Occipital lobe (tissue), 1 donor: ENCODE measurements at regions not wholly inside any gene's neighbourhood (a gene's known extent, or its start where the extent isn't known, plus 50 kb on each side); places are given as distances from the start of the nearest gene placed in this dataset.
"Not testable (repeated sequence)": the region's sequence is repeated elsewhere in the genome, so short reads cannot be mapped to it uniquely, and the experiment has no call there.

Experiments
- DNase-seq: peaks from one replicate; lab custom pipeline; 2025; lab: John Stamatoyannopoulos, UW

DNA sequence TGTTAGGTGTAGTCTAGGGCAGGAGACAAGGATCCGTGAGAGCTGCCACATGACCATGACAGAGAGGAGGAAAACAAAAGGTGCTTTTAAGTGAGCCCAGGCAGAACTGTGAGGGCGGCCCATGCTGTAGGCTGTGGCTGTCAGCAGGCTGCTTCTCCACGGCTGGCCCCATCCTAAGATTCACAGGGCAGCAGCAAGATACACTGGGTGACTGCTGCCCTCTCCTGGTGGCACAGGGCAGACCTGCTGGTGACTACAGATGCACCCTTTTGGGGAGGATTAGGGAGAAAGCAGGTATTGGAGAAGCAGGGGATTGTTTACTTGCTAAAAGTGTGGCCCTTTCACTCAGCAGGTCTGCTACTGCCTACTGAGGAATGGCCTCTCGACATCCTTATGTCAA is 112.2 kb upstream of the CCZ1B start:
- DNase-seq = not testable (repeated sequence)

DNA sequence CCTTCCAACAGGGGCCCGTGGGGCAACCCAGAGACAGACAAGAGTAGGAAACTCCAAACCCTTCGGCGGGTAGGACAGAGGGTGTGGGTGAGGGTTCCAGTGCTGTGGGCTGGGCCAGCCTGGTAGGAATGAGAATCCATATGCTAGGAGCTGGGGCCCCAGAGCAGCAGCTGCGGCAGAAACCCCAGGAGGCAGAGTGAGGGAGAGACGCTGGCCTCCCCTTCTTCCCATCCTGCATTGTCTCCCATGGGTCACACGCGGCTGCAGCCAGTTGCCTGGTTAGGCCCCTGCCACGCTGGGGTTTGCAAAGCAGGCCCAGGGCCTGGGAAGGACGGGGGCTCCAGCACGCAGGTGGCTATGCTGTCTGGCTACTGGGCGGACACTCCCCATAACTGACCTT is 113.1 kb upstream of the CCZ1B start:
- not testable (repeated sequence) for DNase-seq

DNA sequence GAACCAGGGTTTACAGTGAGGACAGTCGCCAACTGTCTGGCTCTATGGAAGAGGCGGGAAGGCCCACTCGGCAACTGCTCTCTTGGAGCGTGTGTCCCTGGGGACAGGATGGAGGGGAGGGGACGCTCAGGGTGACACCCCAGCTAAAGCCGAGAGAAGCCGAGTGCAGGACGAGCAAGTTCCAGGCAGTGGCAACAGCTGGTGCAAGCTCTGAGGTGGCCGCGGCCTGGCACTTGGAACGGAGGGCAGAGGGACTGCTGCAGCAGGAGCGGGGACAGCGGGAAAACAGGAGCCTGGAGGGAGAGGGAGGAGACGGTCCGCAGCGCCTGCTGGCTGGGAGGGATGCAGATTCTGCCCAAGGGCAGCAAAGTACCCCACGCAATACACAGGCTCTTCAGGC is 113.8 kb upstream of the CCZ1B start:
- DNase-seq = not testable (repeated sequence)

DNA sequence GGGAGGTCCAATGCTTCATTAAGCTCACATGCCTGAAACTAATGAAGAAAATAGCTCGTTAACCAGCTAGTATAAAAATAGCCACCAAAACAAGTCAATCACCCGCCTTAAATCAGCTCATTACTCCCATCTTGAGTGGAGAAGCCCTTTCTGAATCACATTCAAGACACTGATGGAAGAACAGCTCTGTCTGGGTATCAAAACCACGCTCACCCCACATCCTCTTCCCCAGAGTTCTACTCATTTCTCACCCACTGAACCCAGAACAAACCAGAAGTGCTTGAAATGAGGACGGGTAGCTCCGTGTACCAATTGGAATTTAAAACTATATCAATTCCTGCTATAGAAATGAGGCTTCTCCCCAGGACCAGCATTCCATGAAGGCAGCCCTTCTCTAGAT is 120.8 kb upstream of the CCZ1B start:
- DNase-seq = not testable (repeated sequence)

DNA sequence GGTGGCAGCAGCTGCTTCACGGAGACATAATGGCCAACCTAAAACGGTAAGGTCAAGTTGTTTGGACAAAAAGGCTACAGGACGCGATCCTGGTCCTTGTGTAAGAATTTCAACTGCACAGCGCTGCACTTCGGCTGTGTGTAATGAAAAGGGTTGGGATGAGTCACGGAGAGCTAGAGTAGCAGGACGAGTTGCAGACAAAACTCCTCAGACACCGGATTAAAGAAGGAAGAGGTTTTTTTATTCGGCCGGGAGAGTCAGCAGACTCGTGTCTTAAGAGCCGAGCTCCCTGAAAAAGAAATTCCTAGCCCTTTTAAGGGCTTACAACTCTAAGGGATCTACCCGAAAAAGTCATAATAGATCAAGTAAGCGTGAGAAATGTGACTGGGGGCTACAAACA is 124.2 kb upstream of the CCZ1B start:
- DNase-seq = not testable (repeated sequence)

DNA sequence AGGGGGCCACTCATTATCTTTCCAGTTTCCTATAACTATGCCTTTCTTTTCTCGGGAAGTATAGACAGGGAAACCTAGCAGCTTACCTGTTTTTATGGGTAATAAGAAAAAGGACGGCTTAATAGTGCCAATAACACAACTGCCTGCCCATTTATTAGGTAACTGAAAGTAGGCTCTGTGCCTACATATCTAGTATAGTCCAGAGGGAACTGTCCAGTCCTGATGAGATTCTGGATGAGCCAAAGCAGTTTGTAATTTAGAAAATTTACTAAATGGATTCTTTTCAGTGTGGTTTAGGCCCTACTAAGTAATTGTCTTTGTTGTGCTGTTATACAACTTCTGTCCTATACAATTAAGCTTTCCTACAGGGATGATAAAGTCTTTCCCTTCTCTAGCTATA is 125.5 kb upstream of the CCZ1B start:
- DNase-seq = not testable (repeated sequence)

DNA sequence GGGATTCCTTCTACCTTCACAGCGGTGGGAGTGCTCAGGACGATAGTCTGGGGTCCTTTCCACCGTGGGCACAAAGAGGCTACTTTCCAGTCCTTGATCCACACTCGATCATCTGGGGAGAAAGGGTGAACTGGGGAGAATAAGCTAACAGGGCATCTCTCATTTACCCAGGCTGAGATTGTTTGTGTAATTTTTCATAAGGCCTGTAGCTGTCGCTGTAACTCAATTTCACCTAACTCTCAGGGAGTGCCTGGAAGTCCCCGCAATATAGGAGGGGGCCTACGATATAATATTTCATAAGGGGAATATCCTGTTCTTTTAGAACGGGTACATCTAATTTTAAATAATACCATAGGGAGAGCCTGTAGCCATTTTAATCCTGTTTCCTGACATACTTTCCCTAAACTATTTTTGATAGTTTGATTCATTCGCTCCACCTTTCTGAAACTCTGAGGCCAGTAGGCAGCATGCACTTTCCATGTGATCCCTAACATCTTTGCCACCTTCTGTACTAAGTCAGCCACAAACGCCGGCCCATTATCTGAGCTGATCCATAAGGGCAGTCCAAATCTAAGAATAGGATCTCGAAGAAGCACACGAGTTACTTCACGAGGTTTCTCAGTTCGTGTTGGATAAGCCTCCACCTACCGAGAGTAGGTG is 127.2 kb upstream of the CCZ1B start:
- not testable (repeated sequence) for DNase-seq

DNA sequence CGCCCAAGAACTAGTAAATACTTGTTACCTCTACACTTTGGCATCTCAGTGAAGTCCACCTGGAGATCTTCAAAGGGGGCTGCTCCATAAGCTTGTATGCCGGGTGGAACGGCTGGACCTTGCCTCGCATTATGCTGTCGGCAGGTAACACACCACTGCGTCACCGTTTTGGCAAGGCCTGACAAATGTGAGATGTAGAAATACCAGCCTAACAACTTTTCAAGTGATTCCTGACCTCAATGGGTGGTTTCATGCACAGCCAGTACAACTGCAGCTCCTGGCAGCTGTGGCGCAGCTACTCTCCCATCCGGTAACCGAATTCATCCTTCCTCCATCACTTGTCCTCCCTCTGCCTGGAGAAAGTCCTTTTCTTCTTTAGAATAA is 127.7 kb upstream of the CCZ1B start:
- not testable (repeated sequence) for DNase-seq

DNA sequence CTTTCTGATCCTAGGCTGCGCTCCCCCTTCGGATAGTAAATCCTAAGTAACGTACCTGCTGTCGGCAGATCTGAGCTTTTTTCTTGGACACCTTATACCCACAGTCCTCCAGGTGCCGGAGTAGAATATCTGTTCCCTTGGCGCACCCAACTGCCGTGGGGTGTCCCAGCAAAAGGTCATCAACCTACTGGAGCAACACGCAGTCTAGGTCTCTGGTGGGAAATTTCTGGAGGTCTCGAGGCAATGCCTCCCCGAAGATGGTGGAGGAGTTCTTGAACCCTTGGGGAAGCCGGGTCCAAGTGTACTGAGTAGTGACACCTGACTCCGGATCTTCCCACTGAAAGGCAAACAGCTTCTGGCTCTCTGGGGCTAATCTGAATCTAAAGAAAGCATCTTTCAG is 129.3 kb upstream of the CCZ1B start:
- DNase-seq = not testable (repeated sequence)

DNA sequence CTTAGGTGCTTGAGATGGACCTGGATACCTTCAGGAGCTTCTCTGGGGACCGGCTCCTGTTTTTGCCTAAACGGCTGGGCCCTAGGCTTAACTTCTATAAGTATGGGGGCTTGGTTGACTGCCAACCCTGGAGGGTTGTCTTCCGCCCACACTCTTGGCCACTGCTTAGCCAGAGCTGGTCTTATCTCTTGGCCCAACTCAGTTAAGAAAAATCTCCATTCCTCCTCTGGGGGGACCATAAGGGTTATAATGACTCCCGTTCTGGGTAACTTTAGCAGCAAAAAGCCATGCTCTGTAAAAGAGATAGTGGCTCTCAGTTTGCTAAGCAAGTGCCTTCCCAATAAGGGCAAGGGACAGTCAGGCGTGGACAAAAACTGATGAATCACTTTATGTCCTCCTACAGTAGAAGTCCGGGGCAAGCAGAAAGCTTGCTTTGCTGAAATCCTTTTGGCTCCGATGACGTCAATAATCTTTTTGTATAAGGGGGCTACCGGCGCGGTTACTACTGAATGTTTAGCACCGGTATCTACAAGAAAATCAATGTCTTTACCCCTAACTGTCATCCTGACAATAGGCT is 130.0 kb upstream of the CCZ1B start:
- DNase-seq = not testable (repeated sequence)

DNA sequence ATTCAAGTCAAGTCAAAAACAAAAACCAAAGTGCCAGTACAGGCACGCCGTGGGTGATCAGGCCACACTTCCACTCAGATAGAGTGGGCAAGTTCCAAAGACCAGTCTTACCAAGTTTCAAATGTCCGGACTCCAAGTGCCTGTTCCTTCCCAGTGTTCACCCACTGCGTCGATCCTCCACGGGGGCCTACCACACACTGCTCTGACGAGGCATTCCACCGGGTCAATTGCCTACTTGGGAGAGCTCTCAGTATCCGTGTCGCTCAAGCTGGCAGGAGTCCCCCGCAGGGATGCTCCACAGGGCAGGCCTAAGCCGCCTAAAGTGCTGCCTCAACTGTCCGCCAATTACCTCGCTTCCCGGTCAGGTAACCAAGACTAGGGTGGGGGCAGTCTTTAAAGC is 132.3 kb upstream of the CCZ1B start:
- DNase-seq = not testable (repeated sequence)

DNA sequence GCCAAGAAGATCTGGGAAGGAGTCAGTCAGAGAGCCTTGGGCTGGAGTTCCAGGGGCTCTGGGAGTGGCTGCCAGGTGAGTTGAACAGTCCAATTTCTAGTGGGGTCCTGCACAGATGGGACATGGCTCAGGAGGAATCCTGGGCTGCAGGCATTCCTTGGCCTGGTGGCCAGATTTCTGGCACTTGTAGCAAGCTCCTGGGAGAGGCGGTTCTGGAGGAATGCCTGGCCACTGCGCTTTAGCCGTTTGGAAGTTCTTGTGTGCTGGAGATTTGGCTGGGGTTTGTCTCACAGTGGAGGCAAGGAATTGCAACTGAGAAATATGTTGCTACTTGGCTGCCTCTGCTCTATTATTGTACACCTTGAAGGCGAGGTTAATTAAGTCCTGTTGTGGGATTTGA is 133.9 kb upstream of the CCZ1B start:
- not testable (repeated sequence) for DNase-seq

DNA sequence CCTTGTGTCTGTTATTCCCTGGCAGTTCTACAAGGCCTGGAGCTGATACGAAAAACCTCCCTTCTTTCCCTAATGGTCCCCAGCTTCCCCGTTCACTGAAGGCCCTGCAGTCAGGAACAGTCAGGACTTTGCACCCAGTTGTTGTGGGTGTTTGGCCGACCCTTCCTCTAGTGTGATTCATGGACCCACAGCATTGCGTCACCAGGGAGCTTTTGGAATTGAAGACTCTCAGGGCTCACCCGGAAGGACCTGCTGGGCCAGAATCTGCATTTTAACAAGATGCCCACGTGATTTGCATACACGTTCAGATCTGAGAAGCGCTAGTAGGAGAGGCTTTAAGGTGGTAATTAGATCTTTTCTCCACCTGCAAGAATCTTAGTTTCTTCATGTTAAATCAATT is 136.8 kb upstream of the CCZ1B start:
- DNase-seq = not testable (repeated sequence)

DNA sequence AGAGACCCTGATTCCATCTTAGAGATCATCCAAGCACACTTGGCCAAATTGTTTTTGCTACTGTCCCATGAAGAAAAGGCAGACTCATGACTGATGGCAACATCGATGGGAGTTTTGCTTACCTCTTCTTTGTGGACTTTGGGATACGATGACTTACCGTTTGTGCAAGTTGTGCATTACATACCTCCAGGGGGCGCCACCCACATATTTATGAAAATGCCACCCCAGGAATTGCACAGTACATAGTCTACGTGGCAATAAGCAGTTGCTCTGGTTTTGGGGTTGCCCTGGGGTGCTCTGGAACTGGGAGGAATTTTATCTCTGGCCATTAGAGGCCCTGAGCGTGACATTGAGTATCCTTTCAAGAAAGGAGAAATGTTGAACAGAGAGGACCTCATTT is 139.0 kb upstream of the CCZ1B start:
- DNase-seq = not testable (repeated sequence)

DNA sequence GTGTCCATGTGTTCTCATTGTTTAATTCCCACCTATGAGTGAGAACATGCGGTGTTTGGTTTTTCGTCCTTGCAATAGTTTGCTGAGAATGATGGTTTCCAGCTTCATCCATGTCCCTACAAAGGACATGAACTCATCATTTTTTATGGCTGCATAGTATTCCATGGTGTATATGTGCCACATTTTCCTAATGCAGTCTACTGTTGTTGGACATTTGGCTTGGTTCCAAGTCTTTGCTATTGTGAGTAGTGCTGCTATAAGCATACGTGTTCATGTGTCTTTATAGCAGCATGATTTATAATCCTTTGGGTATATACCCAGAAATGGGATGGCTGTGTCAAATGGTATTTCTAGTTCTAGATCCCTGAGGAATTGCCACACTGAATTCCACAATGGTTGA is 144.1 kb upstream of the CCZ1B start:
- not testable (repeated sequence) for DNase-seq

DNA sequence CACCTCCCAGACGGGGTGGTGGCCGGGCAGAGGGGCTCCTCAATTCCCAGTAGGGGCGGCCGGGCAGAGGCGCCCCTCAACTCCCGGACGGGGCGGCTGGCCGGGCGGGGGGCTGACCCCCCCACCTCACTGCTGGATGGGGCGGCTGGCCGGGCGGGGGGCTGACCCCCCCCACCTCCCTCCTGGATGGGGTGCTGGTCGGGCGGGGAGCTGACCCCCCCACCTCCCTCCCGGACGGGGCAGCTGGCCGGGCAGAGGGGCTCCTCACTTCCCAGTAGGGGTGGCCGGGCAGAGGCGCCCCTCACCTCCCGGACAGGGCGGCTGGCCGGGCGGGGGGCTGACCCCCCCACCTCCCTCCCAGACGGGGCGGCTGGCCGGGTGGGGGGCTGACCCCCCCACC is 148.8 kb upstream of the CCZ1B start:
- not testable (repeated sequence) for DNase-seq

DNA sequence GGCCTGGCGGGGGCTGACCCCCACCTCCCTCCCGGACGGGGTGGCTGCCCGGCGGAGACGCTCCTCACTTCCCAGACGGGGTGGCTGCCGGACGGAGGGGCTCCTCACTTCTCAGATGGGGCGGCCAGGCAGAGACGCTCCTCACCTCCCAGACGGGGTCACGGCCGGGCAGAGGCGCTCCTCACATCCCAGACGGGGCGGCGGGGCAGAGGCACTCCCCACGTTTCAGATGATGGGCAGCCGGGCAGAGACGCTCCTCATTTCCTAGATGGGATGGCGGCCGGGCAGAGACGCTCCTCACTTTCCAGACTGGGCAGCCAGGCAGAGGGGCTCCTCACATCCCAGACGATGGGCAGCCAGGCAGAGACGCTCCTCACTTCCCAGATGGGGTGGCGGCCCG is 149.3 kb upstream of the CCZ1B start:
- not testable (repeated sequence) for DNase-seq

DNA sequence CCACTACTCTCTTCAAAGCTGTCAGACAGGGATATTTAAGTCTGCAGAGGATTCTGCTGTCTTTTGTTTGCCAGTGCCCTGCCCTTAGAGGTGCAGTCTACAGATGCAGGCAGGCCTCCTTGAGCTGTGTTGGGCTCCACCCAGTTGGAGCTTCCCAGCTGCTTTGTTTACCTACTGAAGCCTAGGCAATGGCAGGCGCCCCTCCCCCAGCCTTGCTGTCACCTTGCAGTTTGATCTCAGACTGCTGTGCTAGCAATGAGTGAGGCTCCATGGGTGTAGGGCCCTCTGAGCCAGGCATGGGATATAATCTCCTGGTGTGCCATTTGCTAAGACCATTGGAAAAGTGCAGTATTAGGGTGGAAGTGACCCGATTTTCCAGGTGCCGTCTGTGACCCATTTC is 151.3 kb upstream of the CCZ1B start:
- DNase-seq = not testable (repeated sequence)

DNA sequence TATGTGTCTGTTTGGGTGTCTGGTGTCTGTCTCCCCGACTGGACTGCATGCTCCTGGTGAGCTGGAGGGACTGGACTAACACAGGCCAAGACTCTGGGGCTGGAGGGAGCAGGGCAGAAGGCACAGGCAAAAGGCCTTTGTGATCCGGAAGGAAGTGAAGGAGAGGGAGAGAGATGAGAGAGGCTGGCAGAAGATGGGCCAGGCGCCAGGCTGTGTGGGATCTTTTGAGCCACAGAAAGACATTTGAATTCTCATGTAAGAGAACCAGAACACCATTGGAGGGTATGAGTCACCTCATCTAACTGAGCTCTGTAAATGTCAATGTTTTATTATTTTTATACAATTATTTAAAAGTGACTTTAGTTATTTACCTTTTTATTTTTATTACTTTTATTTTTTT is 152.3 kb upstream of the CCZ1B start:
- DNase-seq = not testable (repeated sequence)

DNA sequence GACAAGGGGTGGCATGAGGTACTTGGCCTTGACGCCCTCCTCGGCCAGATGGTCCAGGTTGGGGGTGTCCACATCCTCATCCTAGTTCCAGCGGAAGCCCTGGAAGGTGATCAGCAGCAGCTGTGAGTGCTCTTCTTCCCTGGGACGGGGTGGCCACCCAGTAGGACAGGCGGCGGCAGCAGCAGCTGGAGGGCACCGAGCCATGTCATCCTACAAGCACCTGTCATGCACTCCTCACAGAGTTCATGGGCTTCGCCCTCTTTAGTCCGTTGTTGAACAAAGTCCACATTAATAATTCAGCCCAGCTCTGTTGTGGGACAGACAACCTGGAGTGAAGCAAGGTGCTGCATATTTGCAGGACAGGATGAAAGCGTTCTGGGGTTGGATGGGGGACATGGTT is 153.4 kb upstream of the CCZ1B start:
- DNase-seq = not testable (repeated sequence)

DNA sequence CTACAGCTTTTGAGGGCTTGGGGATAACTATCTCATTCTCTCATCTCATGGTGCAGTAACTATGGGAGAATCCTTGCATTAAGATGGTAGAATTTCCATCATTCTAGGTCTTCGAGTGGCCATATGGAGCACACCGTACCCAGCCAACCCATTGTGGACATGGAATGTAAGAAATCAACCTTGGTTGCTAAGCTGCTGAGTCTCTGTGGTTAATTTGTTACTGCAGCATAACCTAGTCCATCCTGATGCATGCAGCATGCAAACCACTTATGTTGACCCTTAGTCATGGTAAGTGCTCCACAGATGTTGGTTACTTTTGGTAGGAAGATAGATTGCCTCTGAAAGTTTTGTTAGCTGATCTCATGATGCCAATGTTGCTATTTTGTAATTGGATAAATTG is 156.3 kb upstream of the CCZ1B start:
- not testable (repeated sequence) for DNase-seq

DNA sequence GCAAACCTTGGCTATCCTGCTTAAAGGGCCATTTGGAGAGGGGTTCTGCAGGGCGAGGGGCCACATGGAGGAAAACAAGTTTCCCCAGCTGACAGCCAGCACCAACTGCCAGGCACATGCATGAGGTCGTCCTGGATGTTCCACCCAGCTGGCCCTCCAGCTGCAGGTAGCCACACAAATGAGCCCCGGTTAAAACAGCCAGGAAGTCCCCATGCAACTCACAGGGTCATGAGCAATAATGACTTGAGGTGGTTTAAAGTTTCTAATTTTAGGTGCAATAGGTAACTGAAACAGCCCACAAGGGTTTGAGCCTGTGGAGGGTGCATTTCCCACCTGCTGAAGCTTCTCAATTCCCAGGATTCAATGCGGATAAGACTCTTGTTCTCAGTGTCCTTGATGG is 160.8 kb upstream of the CCZ1B start:
- not testable (repeated sequence) for DNase-seq

DNA sequence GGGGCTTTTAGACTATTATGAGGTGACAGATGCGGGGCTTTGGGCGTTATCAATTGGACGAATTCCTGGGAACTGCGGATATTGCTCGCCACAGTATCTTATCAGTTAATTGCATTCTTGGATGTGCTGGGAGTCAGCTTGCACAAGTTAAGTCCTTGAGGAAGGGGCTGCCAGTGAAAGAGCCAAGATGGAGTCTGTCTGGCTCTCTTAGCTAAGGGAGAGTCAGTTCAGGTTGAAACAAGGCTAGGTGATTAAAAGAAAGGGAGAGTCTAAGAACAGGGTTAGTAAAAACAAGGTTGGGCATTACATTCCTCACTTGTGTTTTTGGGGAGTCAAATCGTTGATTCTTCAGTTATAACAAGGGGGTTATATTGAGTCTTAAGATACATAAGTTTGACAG is 162.5 kb upstream of the CCZ1B start:
- DNase-seq = not testable (repeated sequence)
